Fibroblast of skin of right quadriceps (primary cell): ENCODE measurements at regions not wholly inside any gene's neighbourhood (a gene's known extent, or its start where the extent isn't known, plus 50 kb on each side); places are given as distances from the start of the nearest gene placed in this dataset.
A peak's percentile ranks its signal among the peaks of the same experiment; 100 is the strongest.
"Not testable (repeated sequence)": the region's sequence is repeated elsewhere in the genome, so short reads cannot be mapped to it uniquely, and the experiment has no call there.

Experiments
- DNase-seq: peaks from one replicate; pipeline ENCODE4 v3.0.0-alpha.2; 2013

- DNase-seq, result no peak
Measured at GRCh38 chr3:153767601-153768560, 353.3 kb upstream of the ARHGEF26 start.

GRCh38 chr3:153768561-153769469 lies 352.4 kb upstream of the ARHGEF26 start:
- peak; percentile 42 for DNase-seq

- peak; percentile 28 for DNase-seq
Measured at GRCh38 chr3:153783106-153783505, 338.1 kb upstream of the ARHGEF26 start.

- no peak for DNase-seq
Measured at GRCh38 chr3:153783741-153784480, 337.3 kb upstream of the ARHGEF26 start.

- no peak for DNase-seq
Measured at GRCh38 chr3:153785901-153786300, 335.3 kb upstream of the ARHGEF26 start.

GRCh38 chr3:153789380-153789779 lies 331.8 kb upstream of the ARHGEF26 start:
- DNase-seq, result no peak

- DNase-seq, result not testable (repeated sequence)
Measured at GRCh38 chr3:153797056-153797455, 324.1 kb upstream of the ARHGEF26 start.

- DNase-seq, result no peak
Measured at GRCh38 chr3:153809097-153809496, 312.1 kb upstream of the ARHGEF26 start.

- no peak for DNase-seq
Measured at GRCh38 chr3:153818338-153818737, 302.9 kb upstream of the ARHGEF26 start.

GRCh38 chr3:153820035-153820434 lies 301.2 kb upstream of the ARHGEF26 start:
- DNase-seq, result no peak

- DNase-seq, result not testable (repeated sequence)
Measured at GRCh38 chr3:153828346-153828745, 292.8 kb upstream of the ARHGEF26 start.

GRCh38 chr3:153829606-153830170 lies 291.5 kb upstream of the ARHGEF26 start:
- peak; percentile 18 for DNase-seq

- DNase-seq, result no peak
Measured at GRCh38 chr3:153830552-153830951, 290.6 kb upstream of the ARHGEF26 start.

GRCh38 chr3:153835540-153835939 lies 285.6 kb upstream of the ARHGEF26 start:
- DNase-seq, result no peak

GRCh38 chr3:153840487-153840886 lies 280.7 kb upstream of the ARHGEF26 start:
- DNase-seq, result no peak

- no peak for DNase-seq
Measured at GRCh38 chr3:153843994-153844393, 277.2 kb upstream of the ARHGEF26 start.

GRCh38 chr3:153845311-153845710 lies 275.9 kb upstream of the ARHGEF26 start:
- DNase-seq, result no peak

- DNase-seq, result no peak
Measured at GRCh38 chr3:153848702-153849101, 272.5 kb upstream of the ARHGEF26 start.

GRCh38 chr3:153852355-153852754 lies 268.8 kb upstream of the ARHGEF26 start:
- no peak for DNase-seq

GRCh38 chr3:153853163-153853562 lies 268.0 kb upstream of the ARHGEF26 start:
- no peak for DNase-seq

- no peak for DNase-seq
Measured at GRCh38 chr3:153855772-153856171, 265.4 kb upstream of the ARHGEF26 start.

GRCh38 chr3:153856932-153857331 lies 264.3 kb upstream of the ARHGEF26 start:
- peak; percentile 1 for DNase-seq
